ACHN (cell line): ENCODE measurements at regions not wholly inside any gene's neighbourhood (a gene's known extent, or its start where the extent isn't known, plus 50 kb on each side); places are given as distances from the start of the nearest gene placed in this dataset.

ENCODE experiments used
- DNase-seq: peaks from one replicate; pipeline ENCODE4 v3.0.0-alpha.2; 2015
- in situ Hi-C: cut with HindIII; loops from 2 replicates; pipeline ENCODE4 v1.10.0; 2017; ENCODE audit warnings: low sequenced_read_pairs, low pct_ligation_motif_present, low pct_unique_long_range_greater_than_20kb

GRCh38 chr6:40819182-40819834, 219.7 kb downstream of the UNC5CL start:
- in situ Hi-C loops = no loop called here
- DNase-seq = no peak

- in situ Hi-C loops = no loop called here
Measured at GRCh38 chr6:40817369-40817768, 221.7 kb downstream of the UNC5CL start.

GRCh38 chr6:40816601-40817000, 222.4 kb downstream of the UNC5CL start:
- DNase-seq = no peak
- in situ Hi-C loops = no loop called here

More at GRCh38 chr6:40817369-40817768, 221.7 kb downstream of the UNC5CL start:
- no peak for DNase-seq

- in situ Hi-C loops = no loop called here
- no peak for DNase-seq
Measured at GRCh38 chr6:40815731-40816130, 223.3 kb downstream of the UNC5CL start.

GRCh38 chr6:40810171-40810570, 223.0 kb upstream of the LRFN2 start:
- in situ Hi-C loops = no loop called here
- DNase-seq = no peak

GRCh38 chr6:40809627-40810026, 222.5 kb upstream of the LRFN2 start:
- no peak for DNase-seq
- in situ Hi-C loops = no loop called here

- peak; percentile 86 for DNase-seq
- in situ Hi-C loops = no loop called here
Measured at GRCh38 chr6:40807484-40807883, 220.3 kb upstream of the LRFN2 start.

- no peak for DNase-seq
- in situ Hi-C loops = no loop called here
Measured at GRCh38 chr6:40806256-40806864, 219.2 kb upstream of the LRFN2 start.

- in situ Hi-C loops = no loop called here
- no peak for DNase-seq
Measured at GRCh38 chr6:40805336-40805735, 218.2 kb upstream of the LRFN2 start.

GRCh38 chr6:40804905-40805304, 217.7 kb upstream of the LRFN2 start:
- in situ Hi-C loops = no loop called here
- no peak for DNase-seq

- DNase-seq = no peak
- in situ Hi-C loops = no loop called here
Measured at GRCh38 chr6:40803897-40804702, 216.9 kb upstream of the LRFN2 start.

GRCh38 chr6:40802481-40802880, 215.3 kb upstream of the LRFN2 start:
- no peak for DNase-seq
- in situ Hi-C loops = no loop called here

GRCh38 chr6:40799296-40800140, 212.4 kb upstream of the LRFN2 start:
- DNase-seq = no peak
- in situ Hi-C loops = no loop called here

GRCh38 chr6:40798069-40798770, 211.1 kb upstream of the LRFN2 start:
- in situ Hi-C loops = no loop called here
- DNase-seq = no peak

- in situ Hi-C loops = no loop called here
- DNase-seq = no peak
Measured at GRCh38 chr6:40796260-40797221, 209.4 kb upstream of the LRFN2 start.

- in situ Hi-C loops = no loop called here
- DNase-seq = no peak
Measured at GRCh38 chr6:40794586-40794985, 207.4 kb upstream of the LRFN2 start.

GRCh38 chr6:40792183-40792582, 205.0 kb upstream of the LRFN2 start:
- DNase-seq = no peak
- in situ Hi-C loops = no loop called here
